ENCODE measurements at regions not wholly inside any gene's neighbourhood (a gene's known extent, or its start where the extent isn't known, plus 50 kb on each side); places are given as distances from the start of the nearest gene placed in this dataset.

DNA sequence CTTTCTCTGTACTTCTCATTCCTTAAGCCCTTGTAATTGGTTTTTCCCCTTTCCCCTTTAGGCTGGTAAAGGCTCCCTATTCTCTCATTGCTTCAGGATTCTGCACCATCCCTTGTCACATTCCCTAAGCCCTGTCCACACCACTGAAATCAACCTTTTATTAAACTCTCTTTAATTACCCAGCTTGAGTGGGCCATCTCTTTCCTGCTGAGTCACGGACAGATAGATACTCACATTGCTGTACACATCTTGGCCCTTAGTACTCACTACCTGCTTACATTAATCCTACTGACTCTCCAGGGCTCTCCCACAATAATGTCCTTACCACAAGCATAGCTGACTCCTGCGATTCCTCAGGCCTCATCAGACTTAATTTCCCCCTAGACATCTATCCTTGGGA lies 94.0 kb upstream of the PCGF5 start:
- BruUV-seq (replicated peaks), result no TSS peak
- Histone ChIP-seq H3K4me1 (ENCODE audit: insufficient read depth, low read length) (no peaks in the 10 kb centered on the region), H3K9ac (ENCODE audit: low read length) (no peak overlapping the region), H3F3A (ENCODE audit: low read length, unreplicated experiment) (no peaks in the 10 kb centered on the region), H3K27me3 (ENCODE audit: low read length) (peaks cover 15% of the 10 kb centered on the region), H4K20me1 (ENCODE audit: low read length) (no peaks in the 10 kb centered on the region), H3K79me2 (ENCODE audit: low read length) (no peaks in the 10 kb centered on the region), H3K27ac (ENCODE audit: low read length) (no peak overlapping the region), H3K4me3 (ENCODE audit: low read length) (no peak overlapping the region), H3K4me2 (ENCODE audit: low read length) (no peak overlapping the region), H3K36me3 (ENCODE audit: low read depth, low read length) (no peaks in the 10 kb centered on the region), H2AFZ (ENCODE audit: low read length) (no peak overlapping the region), H3K9me2 (replicated peaks; ENCODE audit: low read length) (no peaks in the 10 kb centered on the region), H3K9me3 (ENCODE audit: low read length) (no peaks in the 10 kb centered on the region)
- ATAC-seq (no peak), DNase-seq (no peak)
- CTCF ChIA-PET, result no interaction called here
- intact Hi-C loops (cut with micrococcal nuclease), result no loop called here
- TF ChIP-seq EZH2phosphoT487 (IDR thresholded peaks at IDR 0.05; ENCODE audit: borderline replicate concordance, low read length) (no peak), EZH2 (IDR thresholded peaks at IDR 0.05; ENCODE audit: low read length, unreplicated experiment) (no peak)
- TF ChIP-seq, protein P1, sequence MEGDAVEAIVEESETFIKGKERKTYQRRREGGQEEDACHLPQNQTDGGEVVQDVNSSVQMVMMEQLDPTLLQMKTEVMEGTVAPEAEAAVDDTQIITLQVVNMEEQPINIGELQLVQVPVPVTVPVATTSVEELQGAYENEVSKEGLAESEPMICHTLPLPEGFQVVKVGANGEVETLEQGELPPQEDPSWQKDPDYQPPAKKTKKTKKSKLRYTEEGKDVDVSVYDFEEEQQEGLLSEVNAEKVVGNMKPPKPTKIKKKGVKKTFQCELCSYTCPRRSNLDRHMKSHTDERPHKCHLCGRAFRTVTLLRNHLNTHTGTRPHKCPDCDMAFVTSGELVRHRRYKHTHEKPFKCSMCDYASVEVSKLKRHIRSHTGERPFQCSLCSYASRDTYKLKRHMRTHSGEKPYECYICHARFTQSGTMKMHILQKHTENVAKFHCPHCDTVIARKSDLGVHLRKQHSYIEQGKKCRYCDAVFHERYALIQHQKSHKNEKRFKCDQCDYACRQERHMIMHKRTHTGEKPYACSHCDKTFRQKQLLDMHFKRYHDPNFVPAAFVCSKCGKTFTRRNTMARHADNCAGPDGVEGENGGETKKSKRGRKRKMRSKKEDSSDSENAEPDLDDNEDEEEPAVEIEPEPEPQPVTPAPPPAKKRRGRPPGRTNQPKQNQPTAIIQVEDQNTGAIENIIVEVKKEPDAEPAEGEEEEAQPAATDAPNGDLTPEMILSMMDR (conservative IDR thresholded peaks at IDR 0.05; ENCODE audit: low read depth, low read length), result no peak
- POLR2A ChIA-PET (ENCODE audit: unreplicated experiment), result no interaction called here

DNA sequence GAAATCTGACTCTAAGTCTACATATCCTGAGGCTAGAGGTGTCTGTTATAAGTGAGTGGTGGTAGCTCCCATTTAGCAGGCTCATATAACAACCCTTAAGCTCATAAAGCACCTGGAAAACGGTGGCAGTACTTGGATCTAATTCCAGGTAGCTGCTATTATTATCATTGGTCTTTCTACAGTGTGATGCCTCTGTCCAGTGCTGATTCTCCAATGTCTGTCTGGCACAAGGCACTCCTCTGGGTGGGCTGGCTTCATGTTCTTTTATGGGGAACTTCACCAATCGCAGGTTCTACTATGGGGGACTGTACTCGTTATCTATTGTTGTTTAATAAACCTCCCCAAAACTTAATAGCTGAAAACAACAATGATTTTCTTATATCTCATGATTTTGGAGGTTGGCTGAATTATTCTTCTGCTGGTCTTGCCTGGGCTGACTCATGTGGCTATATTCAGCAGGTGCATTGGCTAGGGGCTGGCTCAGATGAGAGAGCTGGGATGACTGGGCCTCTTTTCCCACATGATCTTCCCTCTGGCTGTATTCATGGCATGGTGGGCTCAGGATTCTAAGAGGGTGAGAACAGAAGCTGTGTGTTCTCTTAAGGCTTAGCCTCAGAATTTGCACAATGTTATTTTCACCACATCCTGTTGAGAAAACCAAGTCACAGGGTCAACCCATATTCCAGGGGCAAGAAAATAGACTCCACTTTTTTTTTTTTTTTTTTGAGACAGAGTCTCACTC lies 93.0 kb upstream of the PCGF5 start:
- Histone ChIP-seq H3K9ac (ENCODE audit: low read length) (no peak overlapping the region), H3K4me2 (ENCODE audit: low read length) (no peak overlapping the region), H4K20me1 (ENCODE audit: low read length) (no peaks in the 10 kb centered on the region), H3K27me3 (ENCODE audit: low read length) (peaks cover 9% of the 10 kb centered on the region), H3K4me1 (ENCODE audit: insufficient read depth, low read length) (no peaks in the 10 kb centered on the region), H3K9me3 (ENCODE audit: low read length) (no peaks in the 10 kb centered on the region), H3K27ac (ENCODE audit: low read length) (no peak overlapping the region), H3K36me3 (ENCODE audit: low read depth, low read length) (no peaks in the 10 kb centered on the region), H3K4me3 (ENCODE audit: low read length) (no peak overlapping the region), H2AFZ (ENCODE audit: low read length) (no peak overlapping the region), H3F3A (ENCODE audit: low read length, unreplicated experiment) (no peaks in the 10 kb centered on the region), H3K9me2 (replicated peaks; ENCODE audit: low read length) (no peaks in the 10 kb centered on the region), H3K79me2 (ENCODE audit: low read length) (no peaks in the 10 kb centered on the region)
- intact Hi-C loops (cut with micrococcal nuclease), result no loop called here
- DNase-seq (no peak), ATAC-seq (no peak)
- TF ChIP-seq, protein P1 (conservative IDR thresholded peaks at IDR 0.05; ENCODE audit: low read depth, low read length), result no peak
- TF ChIP-seq EZH2 (IDR thresholded peaks at IDR 0.05; ENCODE audit: low read length, unreplicated experiment), result no peak
- TF ChIP-seq EZH2phosphoT487 (IDR thresholded peaks at IDR 0.05; ENCODE audit: borderline replicate concordance, low read length), result no peak
- BruUV-seq (replicated peaks), result no TSS peak
- POLR2A ChIA-PET (ENCODE audit: unreplicated experiment), result no interaction called here
- CTCF ChIA-PET, result no interaction called here

DNA sequence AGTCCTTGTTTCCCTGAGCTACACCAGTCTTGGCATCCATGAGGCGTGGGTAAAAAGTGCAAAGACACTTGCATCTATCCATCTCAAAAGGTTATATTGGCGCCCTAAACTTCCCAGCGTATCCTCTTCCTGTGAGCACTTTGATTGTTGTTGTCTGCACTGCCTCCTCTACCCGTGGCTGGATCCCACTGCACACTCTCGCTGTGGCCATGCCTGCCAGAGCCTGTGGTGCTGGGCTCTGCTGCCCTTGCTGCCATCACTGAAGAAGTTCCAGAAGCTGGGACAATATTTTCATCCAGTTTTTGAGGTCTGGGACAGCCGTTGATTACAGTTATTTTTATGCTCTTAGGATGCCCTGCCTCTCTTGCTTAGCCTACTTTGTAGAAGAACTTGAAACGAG lies 85.3 kb upstream of the PCGF5 start:
- no peaks in the 10 kb centered on the region for H3K36me3 ChIP-seq (ENCODE audit: low read depth, low read length)
- ChIA-PET CTCF (no interaction called here), POLR2A (ENCODE audit: unreplicated experiment) (no interaction called here)
- H3F3A ChIP-seq (ENCODE audit: low read length, unreplicated experiment), result no peaks in the 10 kb centered on the region
- peaks cover 29% of the 10 kb centered on the region for H3K27me3 ChIP-seq (ENCODE audit: low read length)
- H3K9me3 ChIP-seq (ENCODE audit: low read length), result no peaks in the 10 kb centered on the region
- no peak overlapping the region for H3K4me3 ChIP-seq (ENCODE audit: low read length)
- intact Hi-C loops (cut with micrococcal nuclease), result no loop called here
- no peak for TF ChIP-seq EZH2phosphoT487 (IDR thresholded peaks at IDR 0.05; ENCODE audit: borderline replicate concordance, low read length)
- H3K9me2 ChIP-seq (replicated peaks; ENCODE audit: low read length), result no peaks in the 10 kb centered on the region
- no peaks in the 10 kb centered on the region for H4K20me1 ChIP-seq (ENCODE audit: low read length)
- H3K9ac ChIP-seq (ENCODE audit: low read length), result no peak overlapping the region
- DNase-seq (no peak), ATAC-seq (no peak)
- no peaks in the 10 kb centered on the region for H3K79me2 ChIP-seq (ENCODE audit: low read length)
- H3K4me1 ChIP-seq (ENCODE audit: insufficient read depth, low read length), result no peaks in the 10 kb centered on the region
- no peak overlapping the region for H3K4me2 ChIP-seq (ENCODE audit: low read length)
- no TSS peak for BruUV-seq (replicated peaks)
- H3K27ac ChIP-seq (ENCODE audit: low read length), result no peak overlapping the region
- no peak overlapping the region for H2AFZ ChIP-seq (ENCODE audit: low read length)

Measured in PC-3 (cell line).